GM10266 (cell line): ENCODE measurements at regions not wholly inside any gene's neighbourhood (a gene's known extent, or its start where the extent isn't known, plus 50 kb on each side); places are given as distances from the start of the nearest gene placed in this dataset.

Experiments
- DNase-seq: peaks from one replicate; pipeline ENCODE4 v3.0.0; 2012; ENCODE audit errors: extremely low spot score
- CTCF ChIP-seq: IDR thresholded peaks from 2 replicates; pipeline ENCODE4 v1.5.1; 2012; ENCODE audit warnings: mild to moderate bottlenecking, low read depth; ENCODE audit not compliant: control insufficient read depth, insufficient read depth; ENCODE audit errors: missing control alignments

DNA sequence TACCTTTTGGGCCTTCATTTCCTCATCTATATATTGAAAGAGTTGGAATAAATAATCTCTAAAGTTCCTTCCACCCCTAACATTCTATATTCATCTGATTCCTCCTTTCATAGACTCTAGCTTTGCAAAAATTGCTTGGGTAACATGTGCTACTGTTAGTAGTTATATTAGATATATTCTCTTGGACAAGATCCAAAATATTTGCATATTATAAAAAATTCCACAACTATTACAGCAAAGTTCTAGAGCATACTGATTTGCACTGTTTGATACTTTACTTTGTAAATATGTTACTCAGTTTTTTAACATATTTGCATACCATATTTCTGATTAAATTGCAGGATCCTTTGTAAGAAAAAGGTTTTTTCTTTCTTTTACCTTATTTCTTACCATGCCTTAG, 95.9 kb upstream of the UBE2E2 start:
- TF ChIP-seq CTCF = no peak
- DNase-seq = no peak

DNA sequence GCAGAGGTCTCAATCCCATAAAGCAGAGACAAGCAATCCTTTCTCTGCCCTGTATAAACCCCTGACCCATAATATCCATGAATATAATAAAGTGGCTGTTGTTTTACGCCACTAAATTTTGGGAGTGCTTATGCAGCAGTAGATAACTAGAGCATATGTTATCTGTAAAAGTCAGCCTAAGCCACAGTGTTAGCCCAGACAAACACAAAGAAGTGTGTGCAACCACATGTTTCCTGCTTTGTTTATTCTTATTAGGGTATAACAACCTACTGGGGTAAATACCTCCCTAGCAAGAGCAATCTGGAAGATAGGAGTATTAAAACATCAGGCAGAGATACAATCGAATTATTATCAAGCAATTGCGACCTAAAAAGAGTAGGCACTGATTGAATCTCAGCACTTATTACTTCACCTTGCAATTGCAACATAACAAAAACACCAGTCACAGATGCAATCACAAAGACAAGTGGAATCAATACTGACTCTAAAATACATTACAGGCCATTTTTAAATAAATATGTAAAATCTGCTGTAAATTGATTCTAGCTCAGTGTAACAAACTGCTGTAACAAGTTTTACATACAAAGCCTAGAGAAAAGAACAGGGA, 94.6 kb upstream of the UBE2E2 start:
- DNase-seq = no peak
- no peak for TF ChIP-seq CTCF

GRCh38 chr3:23111286-23111685, 91.8 kb upstream of the UBE2E2 start:
- TF ChIP-seq CTCF = no peak
- no peak for DNase-seq

GRCh38 chr3:23111797-23112196, 91.3 kb upstream of the UBE2E2 start:
- DNase-seq = no peak
- no peak for TF ChIP-seq CTCF

DNA sequence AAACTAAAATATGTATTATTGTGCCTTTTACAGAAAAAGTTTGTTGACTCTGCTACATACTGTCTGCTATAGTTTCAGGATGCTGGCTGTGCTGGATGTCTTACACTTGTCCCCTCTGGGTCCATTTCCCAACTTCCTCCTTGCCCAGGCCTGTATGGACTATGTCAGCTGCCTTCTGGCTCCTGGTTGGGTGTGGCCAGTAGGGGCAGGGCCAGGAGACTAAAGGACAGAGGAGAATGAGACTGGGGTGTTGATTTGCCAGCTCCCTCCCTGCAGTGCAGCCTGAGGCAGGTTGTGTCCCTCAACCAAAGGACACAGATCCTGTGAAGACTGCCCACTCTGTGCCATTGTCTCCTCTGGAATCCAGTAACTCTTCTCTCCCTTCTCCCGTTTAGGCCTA, 90.6 kb upstream of the UBE2E2 start:
- DNase-seq = no peak
- no peak for TF ChIP-seq CTCF

- no peak for TF ChIP-seq CTCF
- DNase-seq = no peak
These were observed 89.5 kb upstream of the UBE2E2 start for GRCh38 chr3:23113455-23114171.

DNA sequence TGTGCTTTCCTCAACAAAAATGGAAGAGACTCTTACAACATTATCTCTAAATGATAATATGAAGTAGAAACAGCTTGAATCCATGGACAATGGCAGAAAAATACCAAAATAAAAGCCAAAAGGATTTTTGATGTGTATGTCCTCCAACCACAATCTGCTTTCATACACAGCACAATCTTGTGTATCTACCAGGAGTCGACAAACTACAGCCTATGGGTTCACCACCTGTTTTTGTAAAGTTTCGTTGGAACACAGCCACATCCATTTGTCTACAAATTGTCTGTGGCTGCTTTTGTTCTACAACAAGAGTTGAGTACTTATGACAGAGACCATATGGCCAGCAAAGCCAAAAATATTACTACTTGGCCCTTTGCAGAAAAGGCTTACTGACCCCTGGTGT, 88.7 kb upstream of the UBE2E2 start:
- no peak for TF ChIP-seq CTCF
- DNase-seq = no peak
